Breast epithelium (tissue), 4 donors: ENCODE measurements at regions not wholly inside any gene's neighbourhood (a gene's known extent, or its start where the extent isn't known, plus 50 kb on each side); places are given as distances from the start of the nearest gene placed in this dataset.

ENCODE experiments used
- DNase-seq, 2 donors: peaks; one replicate each; pipeline ENCODE4 v3.0.0-alpha.2; 2019; ENCODE audit warnings: low spot score in 2 of 2
- H3K27ac ChIP-seq, 2 donors: fragments of 200-600 bp; sonication (generic) in 1 of 2; one replicate each; pipeline ENCODE4 v1.5.1; 2016 to 2019; ENCODE audit warnings: mild to moderate bottlenecking in 1 of 2
- H3K27me3 ChIP-seq, 2 donors: fragments of 200-600 bp; sonication (generic) in 1 of 2; one replicate each; pipeline versions ENCODE4 v1.5.1 to v1.6.0; 2017 to 2019; ENCODE audit warnings: control low read depth in 1 of 2, mild to moderate bottlenecking in 1 of 2
- H3K36me3 ChIP-seq: fragments of 200-600 bp; one replicate; pipeline ENCODE4 v1.5.1; 2019
- H3K4me1 ChIP-seq, 2 donors: fragments of 200-600 bp; sonication (generic); one replicate each; pipeline ENCODE4 v1.5.1; 2016 to 2019; ENCODE audit warnings: control low read depth in 1 of 2
- H3K4me3 ChIP-seq, 3 donors: fragments of 200-600 bp; sonication (generic); 1 replicate in 2 of 3; 2 replicates in 1 of 3; pipeline ENCODE4 v1.5.1; 2016 to 2019; ENCODE audit warnings: mild to moderate bottlenecking in 3 of 3, moderate library complexity in 2 of 3
- H3K9me3 ChIP-seq, 2 donors: fragments of 200-600 bp; sonication (generic) in 1 of 2; one replicate each; pipeline ENCODE4 v1.5.1; 2016 to 2019; ENCODE audit warnings: control low read depth in 1 of 2
- POLR2A ChIP-seq: fragments of 450-650 bp; IDR thresholded peaks from one replicate; pipeline ENCODE4 v1.6.1; 2016; ENCODE audit warnings: antibody characterized with exemption, mild to moderate bottlenecking, moderate library complexity
- POLR2AphosphoS5 ChIP-seq, 3 donors: sonication (generic); formaldehyde crosslinking; IDR thresholded peaks; one replicate each; pipeline ENCODE4 v1.6.1; 2017; ENCODE audit warnings: antibody characterized with exemption in 3 of 3
- intact Hi-C: fragments of 100-400 bp; cut with DNase I; formaldehyde crosslinking; loops from one replicate; pipeline ENCODE4 v1.15.1; 2023; ENCODE audit warnings: low total_unique reads
- TF ChIP-seq, protein P1 (sequence below), 3 donors: fragments of 450-650 bp; IDR thresholded peaks; one replicate each; pipeline ENCODE4 v1.5.1; 2016 to 2017; ENCODE audit warnings: antibody characterized with exemption in 3 of 3, mild to moderate bottlenecking in 3 of 3, moderate library complexity in 3 of 3

DNA sequence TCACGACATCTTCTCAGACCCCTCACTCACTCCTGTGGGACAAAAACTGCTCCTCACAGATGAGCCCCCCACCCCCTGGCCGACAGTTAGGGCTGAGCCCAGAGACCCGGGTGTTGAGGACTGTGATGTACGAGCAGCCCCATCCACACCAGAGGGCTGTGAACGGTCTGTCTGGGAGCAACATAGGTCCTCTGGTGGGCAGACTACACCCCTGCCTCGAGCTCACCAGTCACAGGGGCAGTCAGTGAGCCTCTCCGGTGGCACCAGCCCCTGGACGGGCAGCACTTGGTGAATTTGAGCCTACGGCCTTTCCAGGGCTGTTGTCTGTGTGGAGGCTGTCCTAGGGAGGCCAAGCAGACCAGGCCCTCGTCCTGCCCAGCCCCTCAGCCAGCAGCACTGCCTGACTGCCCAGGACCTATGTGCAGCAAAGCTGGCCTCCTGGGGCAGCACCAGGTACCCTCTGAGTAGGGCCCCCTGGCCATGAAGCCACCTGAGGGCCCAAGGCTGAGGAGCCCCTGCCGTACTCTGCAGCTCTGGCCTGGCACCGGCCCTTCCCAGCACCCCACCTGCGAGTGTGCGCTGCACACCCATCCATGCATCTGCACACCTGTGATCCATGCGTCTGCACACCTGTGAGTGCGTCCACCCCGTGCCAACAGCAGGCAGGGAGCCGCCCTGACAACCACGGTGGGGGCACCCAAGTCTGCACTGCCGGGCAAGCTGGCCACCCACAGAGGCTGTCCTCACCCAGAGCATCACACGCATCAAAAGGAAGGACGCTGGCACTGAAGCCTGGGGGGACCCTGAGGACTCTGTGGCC is 111.6 kb upstream of the NKX1-1 start:
- H3K9me3 ChIP-seq: no peaks in the 10 kb centered on the region
- H3K27ac ChIP-seq: no peak overlapping the region
- H3K4me3 ChIP-seq: no peak overlapping the region
- intact Hi-C loops: no loop called here
- no peak for DNase-seq
- peaks cover 0 to 60% of the 10 kb centered on the region in 2 donors for H3K27me3 ChIP-seq
- H3K36me3 ChIP-seq: no peaks in the 10 kb centered on the region
- H3K4me1 ChIP-seq: no peaks in the 10 kb centered on the region
- TF ChIP-seq POLR2AphosphoS5 (IDR thresholded peaks at IDR 0.05) (no peak), POLR2A (no peak)
- TF ChIP-seq, protein P1, sequence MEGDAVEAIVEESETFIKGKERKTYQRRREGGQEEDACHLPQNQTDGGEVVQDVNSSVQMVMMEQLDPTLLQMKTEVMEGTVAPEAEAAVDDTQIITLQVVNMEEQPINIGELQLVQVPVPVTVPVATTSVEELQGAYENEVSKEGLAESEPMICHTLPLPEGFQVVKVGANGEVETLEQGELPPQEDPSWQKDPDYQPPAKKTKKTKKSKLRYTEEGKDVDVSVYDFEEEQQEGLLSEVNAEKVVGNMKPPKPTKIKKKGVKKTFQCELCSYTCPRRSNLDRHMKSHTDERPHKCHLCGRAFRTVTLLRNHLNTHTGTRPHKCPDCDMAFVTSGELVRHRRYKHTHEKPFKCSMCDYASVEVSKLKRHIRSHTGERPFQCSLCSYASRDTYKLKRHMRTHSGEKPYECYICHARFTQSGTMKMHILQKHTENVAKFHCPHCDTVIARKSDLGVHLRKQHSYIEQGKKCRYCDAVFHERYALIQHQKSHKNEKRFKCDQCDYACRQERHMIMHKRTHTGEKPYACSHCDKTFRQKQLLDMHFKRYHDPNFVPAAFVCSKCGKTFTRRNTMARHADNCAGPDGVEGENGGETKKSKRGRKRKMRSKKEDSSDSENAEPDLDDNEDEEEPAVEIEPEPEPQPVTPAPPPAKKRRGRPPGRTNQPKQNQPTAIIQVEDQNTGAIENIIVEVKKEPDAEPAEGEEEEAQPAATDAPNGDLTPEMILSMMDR (IDR thresholded peaks at IDR 0.05): no peak

DNA sequence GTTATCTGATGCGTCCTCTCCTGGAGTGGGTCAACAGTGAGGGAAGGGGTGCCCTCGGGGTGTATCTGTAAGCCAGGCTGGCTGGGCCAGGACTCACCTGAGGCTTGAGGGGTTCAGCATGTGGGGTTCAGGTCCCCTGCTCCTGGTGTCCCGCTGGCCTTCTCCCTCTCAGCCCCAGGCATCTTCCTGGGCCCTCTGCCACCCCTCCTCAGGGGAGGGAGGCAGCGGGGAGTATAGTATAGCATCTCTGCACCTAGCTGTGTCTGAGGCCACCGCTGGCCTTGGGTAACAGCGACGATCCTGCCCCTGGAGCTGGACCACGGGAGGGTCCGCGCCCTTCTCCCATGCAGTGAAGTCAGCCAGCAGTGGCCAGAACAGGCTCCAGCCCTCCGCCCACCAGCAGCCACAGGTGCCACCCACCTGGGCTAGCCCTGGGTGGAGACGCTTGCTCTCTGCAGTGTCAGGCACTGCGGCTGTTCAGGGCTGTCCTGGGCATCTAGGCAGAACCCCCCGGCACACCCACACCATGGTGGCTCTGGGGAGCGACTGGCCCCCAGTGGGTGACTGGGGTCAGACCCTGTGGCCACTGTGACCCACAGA is 110.7 kb upstream of the NKX1-1 start:
- no peak for DNase-seq
- Histone ChIP-seq H3K4me1 (no peaks in the 10 kb centered on the region), H3K27me3 (peaks cover 0 to 69% of the 10 kb centered on the region in 2 donors), H3K4me3 (no peak overlapping the region), H3K36me3 (no peaks in the 10 kb centered on the region), H3K27ac (no peak overlapping the region), H3K9me3 (no peaks in the 10 kb centered on the region)
- TF ChIP-seq POLR2AphosphoS5 (IDR thresholded peaks at IDR 0.05): no peak
- TF ChIP-seq, protein P1 (IDR thresholded peaks at IDR 0.05): no peak
- no peak for TF ChIP-seq POLR2A
- intact Hi-C loops: no loop called here

DNA sequence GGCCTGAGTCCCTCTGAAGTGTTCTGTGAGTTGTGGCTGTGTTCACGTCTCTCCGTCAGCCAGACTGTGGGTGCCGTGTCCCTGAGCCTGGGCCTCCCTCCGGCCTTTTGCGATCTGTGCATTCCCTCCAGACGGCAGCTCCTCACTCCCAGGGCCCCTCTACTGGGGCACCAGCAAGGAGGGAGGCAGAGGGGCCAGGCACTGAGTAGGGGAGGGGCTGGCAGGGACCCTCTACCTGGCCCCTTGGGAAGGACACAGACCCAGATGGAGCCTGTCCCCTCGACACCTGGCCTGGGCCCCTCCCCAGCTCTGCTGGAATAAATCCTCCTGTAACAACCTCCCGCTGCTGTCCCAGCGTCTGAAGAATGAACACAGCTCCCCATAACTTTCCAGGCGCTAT is 110.0 kb upstream of the NKX1-1 start:
- Histone ChIP-seq H3K27me3 (peaks cover 0 to 74% of the 10 kb centered on the region in 2 donors), H3K36me3 (no peaks in the 10 kb centered on the region), H3K27ac (no peak overlapping the region), H3K4me1 (no peaks in the 10 kb centered on the region), H3K9me3 (no peaks in the 10 kb centered on the region), H3K4me3 (no peak overlapping the region)
- TF ChIP-seq POLR2AphosphoS5 (IDR thresholded peaks at IDR 0.05) (no peak), POLR2A (no peak)
- TF ChIP-seq, protein P1 (IDR thresholded peaks at IDR 0.05): no peak
- intact Hi-C loops: no loop called here
- DNase-seq: no peak

DNA sequence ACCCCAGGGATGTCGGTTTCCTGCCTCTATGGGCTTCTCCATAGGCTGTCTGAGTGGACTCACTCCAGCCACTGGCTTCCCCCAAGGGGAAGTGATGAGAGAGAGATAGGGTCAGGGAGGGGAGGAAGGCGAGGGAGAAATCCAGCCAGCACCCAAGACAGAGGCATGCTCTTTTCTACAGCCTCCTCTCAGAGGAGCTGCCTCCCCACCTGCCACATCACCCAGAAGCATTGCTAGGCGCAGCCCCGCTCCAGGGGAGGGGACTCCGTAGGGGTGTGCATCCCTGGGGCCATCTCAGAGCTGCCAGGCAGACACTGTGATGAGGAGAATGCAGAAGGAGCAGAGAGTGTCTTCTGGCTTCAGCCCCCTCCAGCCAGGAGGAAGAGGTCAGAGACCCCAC is 109.5 kb upstream of the NKX1-1 start:
- intact Hi-C loops: no loop called here
- no peaks in the 10 kb centered on the region for H3K9me3 ChIP-seq
- no peaks in the 10 kb centered on the region for H3K4me1 ChIP-seq
- no peak overlapping the region for H3K27ac ChIP-seq
- DNase-seq: no peak
- peaks cover 0 to 74% of the 10 kb centered on the region in 2 donors for H3K27me3 ChIP-seq
- no peak for TF ChIP-seq POLR2AphosphoS5 (IDR thresholded peaks at IDR 0.05)
- TF ChIP-seq, protein P1 (IDR thresholded peaks at IDR 0.05): no peak
- no peak for TF ChIP-seq POLR2A
- no peaks in the 10 kb centered on the region for H3K36me3 ChIP-seq
- H3K4me3 ChIP-seq: no peak overlapping the region

DNA sequence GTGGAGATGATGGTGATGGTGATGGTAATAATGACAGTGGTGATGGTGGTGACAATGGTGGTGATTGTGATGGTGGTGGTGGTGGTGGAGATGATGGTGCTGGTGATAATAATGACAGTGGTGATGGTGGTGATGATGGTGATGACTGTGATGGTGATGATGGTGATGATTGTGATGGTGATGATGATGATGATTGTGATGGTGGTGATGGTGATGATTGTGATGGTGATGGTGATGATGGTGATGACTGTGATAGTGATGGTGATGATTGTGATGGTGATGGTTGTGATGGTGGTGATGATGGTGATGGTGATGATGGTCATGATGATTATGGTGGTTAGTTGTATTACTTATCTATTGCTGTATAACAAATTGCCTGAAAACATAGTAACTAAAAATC is 108.9 kb upstream of the NKX1-1 start:
- Histone ChIP-seq H3K9me3 (no peaks in the 10 kb centered on the region), H3K27ac (no peak overlapping the region), H3K4me1 (no peaks in the 10 kb centered on the region), H3K36me3 (no peaks in the 10 kb centered on the region), H3K4me3 (no peak overlapping the region), H3K27me3 (peaks cover 0 to 72% of the 10 kb centered on the region in 2 donors)
- TF ChIP-seq POLR2A (no peak), POLR2AphosphoS5 (IDR thresholded peaks at IDR 0.05) (no peak)
- TF ChIP-seq, protein P1 (IDR thresholded peaks at IDR 0.05): no peak
- intact Hi-C loops: no loop called here
- no peak for DNase-seq
